Parathyroid adenoma (tissue), 2 donors: ENCODE measurements at regions not wholly inside any gene's neighbourhood (a gene's known extent, or its start where the extent isn't known, plus 50 kb on each side); places are given as distances from the start of the nearest gene placed in this dataset.

Experiments used
- H2AFZ ChIP-seq: fragments of 300-600 bp; sonication (generic); one replicate; pipeline ENCODE4 v1.7.0; 2017; ENCODE audit warnings: antibody characterized with exemption, mild to moderate bottlenecking
- H3K27ac ChIP-seq: fragments of 300-600 bp; sonication (generic); one replicate; pipeline ENCODE4 v1.7.0; 2017
- H3K27me3 ChIP-seq: fragments of 300-600 bp; sonication (generic); one replicate; pipeline ENCODE4 v1.7.0; 2017; ENCODE audit warnings: low read length; ENCODE audit not compliant: control insufficient read depth, insufficient read depth
- H3K36me3 ChIP-seq: fragments of 300-600 bp; sonication (generic); one replicate; pipeline ENCODE4 v1.7.0; 2017; ENCODE audit warnings: low read length; ENCODE audit not compliant: control insufficient read depth, insufficient read depth
- H3K4me1 ChIP-seq: fragments of 300-600 bp; sonication (generic); one replicate; pipeline ENCODE4 v1.7.0; 2017; ENCODE audit warnings: control low read depth
- H3K4me2 ChIP-seq: fragments of 300-600 bp; sonication (generic); one replicate; pipeline ENCODE4 v1.7.0; 2017; ENCODE audit warnings: low read length
- H3K4me3 ChIP-seq: fragments of 300-600 bp; sonication (generic); one replicate; pipeline ENCODE4 v1.7.0; 2017; ENCODE audit warnings: low read depth, low read length
- H3K79me2 ChIP-seq: fragments of 300-600 bp; sonication (generic); one replicate; pipeline ENCODE4 v1.7.0; 2017; ENCODE audit warnings: control low read depth
- H3K9ac ChIP-seq: fragments of 300-600 bp; sonication (generic); one replicate; pipeline ENCODE4 v1.7.0; 2017; ENCODE audit warnings: mild to moderate bottlenecking
- H3K9me3 ChIP-seq: fragments of 300-600 bp; sonication (generic); one replicate; pipeline ENCODE4 v1.7.0; 2017; ENCODE audit warnings: low read length; ENCODE audit not compliant: control insufficient read depth
- TF ChIP-seq, protein P1 (sequence below): fragments of 300-600 bp; sonication (generic); IDR thresholded peaks from one replicate; pipeline ENCODE4 v1.7.0; 2017; ENCODE audit warnings: antibody characterized with exemption, mild to moderate bottlenecking
- donor health status: primary hyperparathyroidism.

DNA sequence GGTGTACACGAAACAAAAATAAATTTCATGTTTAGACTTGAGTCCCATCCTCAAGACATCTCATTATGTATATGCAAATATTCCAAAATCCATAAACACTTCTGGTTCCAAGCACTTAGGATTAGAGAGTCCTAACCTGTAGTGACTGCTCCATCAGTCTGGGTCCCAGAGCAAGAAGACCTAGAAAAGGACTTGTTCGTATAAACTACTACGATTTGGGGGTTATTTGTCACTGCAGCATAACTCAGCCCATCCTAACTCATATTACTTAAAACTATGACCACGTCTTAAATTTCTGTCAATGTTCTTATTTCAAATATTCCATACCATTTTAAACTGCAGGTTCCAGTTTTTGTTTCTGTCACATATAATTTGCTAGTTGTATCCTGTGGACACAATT lies 463.0 kb downstream of the AGTPBP1 start:
- H3K36me3 ChIP-seq: no peaks in the 10 kb centered on the region
- TF ChIP-seq, protein P1, sequence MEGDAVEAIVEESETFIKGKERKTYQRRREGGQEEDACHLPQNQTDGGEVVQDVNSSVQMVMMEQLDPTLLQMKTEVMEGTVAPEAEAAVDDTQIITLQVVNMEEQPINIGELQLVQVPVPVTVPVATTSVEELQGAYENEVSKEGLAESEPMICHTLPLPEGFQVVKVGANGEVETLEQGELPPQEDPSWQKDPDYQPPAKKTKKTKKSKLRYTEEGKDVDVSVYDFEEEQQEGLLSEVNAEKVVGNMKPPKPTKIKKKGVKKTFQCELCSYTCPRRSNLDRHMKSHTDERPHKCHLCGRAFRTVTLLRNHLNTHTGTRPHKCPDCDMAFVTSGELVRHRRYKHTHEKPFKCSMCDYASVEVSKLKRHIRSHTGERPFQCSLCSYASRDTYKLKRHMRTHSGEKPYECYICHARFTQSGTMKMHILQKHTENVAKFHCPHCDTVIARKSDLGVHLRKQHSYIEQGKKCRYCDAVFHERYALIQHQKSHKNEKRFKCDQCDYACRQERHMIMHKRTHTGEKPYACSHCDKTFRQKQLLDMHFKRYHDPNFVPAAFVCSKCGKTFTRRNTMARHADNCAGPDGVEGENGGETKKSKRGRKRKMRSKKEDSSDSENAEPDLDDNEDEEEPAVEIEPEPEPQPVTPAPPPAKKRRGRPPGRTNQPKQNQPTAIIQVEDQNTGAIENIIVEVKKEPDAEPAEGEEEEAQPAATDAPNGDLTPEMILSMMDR: no peak
- H3K79me2 ChIP-seq: no peaks in the 10 kb centered on the region
- H3K9me3 ChIP-seq: no peaks in the 10 kb centered on the region
- H3K4me3 ChIP-seq: no peak overlapping the region
- H3K4me2 ChIP-seq: no peak overlapping the region
- H3K9ac ChIP-seq: no peak overlapping the region
- H3K4me1 ChIP-seq: no peaks in the 10 kb centered on the region
- H2AFZ ChIP-seq: no peak overlapping the region
- H3K27me3 ChIP-seq: peaks cover 3% of the 10 kb centered on the region
- H3K27ac ChIP-seq: no peak overlapping the region

DNA sequence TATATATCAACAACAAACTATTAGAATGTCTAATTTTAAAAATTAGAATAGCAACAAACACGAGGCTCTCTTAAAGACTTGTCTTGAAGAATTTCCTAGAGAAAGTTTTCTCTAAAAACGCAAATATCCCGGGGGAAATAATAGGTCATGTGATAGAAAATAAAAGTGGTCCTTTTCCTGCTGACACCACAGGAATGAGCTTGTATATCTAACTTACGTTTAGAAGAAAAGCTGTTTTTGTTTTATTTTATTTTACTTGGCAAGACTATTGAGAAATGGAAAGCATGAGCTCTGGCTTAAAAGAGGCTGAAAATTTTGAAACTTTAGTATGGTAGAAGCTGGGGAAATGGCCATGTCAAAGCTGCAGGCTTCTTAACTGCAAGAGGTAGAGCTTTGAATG lies 465.0 kb downstream of the AGTPBP1 start:
- no peak overlapping the region for H3K4me2 ChIP-seq
- H3K36me3 ChIP-seq: no peaks in the 10 kb centered on the region
- TF ChIP-seq, protein P1: no peak
- no peak overlapping the region for H2AFZ ChIP-seq
- H3K9me3 ChIP-seq: no peaks in the 10 kb centered on the region
- no peaks in the 10 kb centered on the region for H3K4me1 ChIP-seq
- no peaks in the 10 kb centered on the region for H3K79me2 ChIP-seq
- H3K27me3 ChIP-seq: peaks cover 3% of the 10 kb centered on the region
- no peak overlapping the region for H3K9ac ChIP-seq
- no peak overlapping the region for H3K4me3 ChIP-seq
- no peak overlapping the region for H3K27ac ChIP-seq

DNA sequence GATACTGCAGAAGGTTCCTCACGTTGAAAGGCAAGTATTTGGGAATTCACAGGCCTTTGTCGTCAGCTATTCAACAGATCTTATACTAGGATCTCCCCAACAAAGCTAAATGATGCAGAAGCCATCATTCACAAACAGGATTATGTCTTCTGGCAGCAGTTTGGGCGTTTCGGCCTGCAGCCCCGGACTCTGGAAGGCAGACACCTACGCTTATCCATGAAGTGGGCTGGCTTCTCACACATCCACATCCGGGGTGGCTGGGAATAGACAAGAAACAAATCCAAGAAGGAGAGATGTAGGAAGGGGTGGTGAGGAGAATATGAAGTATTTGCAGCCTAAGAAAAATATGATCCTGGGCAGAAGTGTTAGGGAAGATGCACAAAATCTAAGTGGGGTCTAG lies 471.9 kb downstream of the AGTPBP1 start:
- Histone ChIP-seq H3K27me3 (no peaks in the 10 kb centered on the region), H3K27ac (no peak overlapping the region), H3K9me3 (no peaks in the 10 kb centered on the region), H3K4me1 (no peaks in the 10 kb centered on the region), H3K4me3 (no peak overlapping the region), H3K9ac (no peak overlapping the region), H3K79me2 (no peaks in the 10 kb centered on the region), H3K4me2 (no peak overlapping the region), H3K36me3 (no peaks in the 10 kb centered on the region), H2AFZ (no peak overlapping the region)
- TF ChIP-seq, protein P1: no peak

DNA sequence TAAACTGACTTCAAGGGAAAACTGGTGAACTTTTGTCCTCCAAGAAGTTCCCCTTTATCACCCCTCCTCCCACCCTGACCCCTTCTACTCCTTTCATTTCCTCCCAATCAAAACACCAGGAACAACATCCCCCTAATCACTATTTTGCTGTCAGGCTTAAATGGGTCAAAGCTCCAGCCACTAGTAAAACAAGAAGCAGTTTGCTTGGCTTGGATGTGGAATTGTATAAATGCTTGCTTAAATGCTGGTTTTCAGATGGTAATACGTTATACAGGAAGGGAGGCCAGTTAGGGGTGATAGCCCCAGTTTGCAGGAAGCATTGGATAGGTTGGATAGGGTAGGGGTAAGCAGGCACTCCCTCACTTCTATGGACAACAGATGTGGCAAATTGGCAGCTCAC lies 473.6 kb downstream of the AGTPBP1 start:
- no peak overlapping the region for H2AFZ ChIP-seq
- H3K9ac ChIP-seq: no peak overlapping the region
- H3K4me1 ChIP-seq: no peaks in the 10 kb centered on the region
- TF ChIP-seq, protein P1: no peak
- no peaks in the 10 kb centered on the region for H3K27me3 ChIP-seq
- no peak overlapping the region for H3K4me2 ChIP-seq
- no peaks in the 10 kb centered on the region for H3K9me3 ChIP-seq
- H3K36me3 ChIP-seq: no peaks in the 10 kb centered on the region
- H3K79me2 ChIP-seq: no peaks in the 10 kb centered on the region
- no peak overlapping the region for H3K4me3 ChIP-seq
- H3K27ac ChIP-seq: no peak overlapping the region

DNA sequence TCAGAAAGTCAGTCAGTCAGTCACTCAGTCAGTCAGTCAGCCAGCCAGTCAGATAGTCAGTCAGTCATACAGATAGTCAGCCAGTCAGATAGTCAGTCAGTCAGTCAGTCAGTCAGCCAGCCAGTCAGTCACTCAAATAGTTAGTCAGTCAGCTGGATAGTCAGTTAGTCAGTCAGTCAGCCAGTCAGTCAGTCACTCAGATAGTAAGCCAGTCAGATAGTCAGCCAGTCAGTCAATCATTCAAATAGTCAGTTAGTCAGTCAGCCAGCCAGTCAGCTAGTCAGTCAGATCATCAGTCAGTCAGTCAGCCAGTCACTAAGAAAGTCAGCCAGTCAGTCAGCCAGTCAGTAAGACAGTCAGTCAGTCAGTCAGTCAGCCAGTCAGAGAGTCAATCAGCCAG lies 477.1 kb downstream of the AGTPBP1 start:
- TF ChIP-seq, protein P1: no peak

More for the DNA sequence above, 477.1 kb downstream of the AGTPBP1 start:
- H3K4me2 ChIP-seq: no peak overlapping the region
- H2AFZ ChIP-seq: no peak overlapping the region
- no peak overlapping the region for H3K9ac ChIP-seq
- no peaks in the 10 kb centered on the region for H3K9me3 ChIP-seq
- no peaks in the 10 kb centered on the region for H3K27me3 ChIP-seq
- H3K4me3 ChIP-seq: no peak overlapping the region
- no peak overlapping the region for H3K27ac ChIP-seq
- H3K36me3 ChIP-seq: no peaks in the 10 kb centered on the region
- H3K4me1 ChIP-seq: no peaks in the 10 kb centered on the region
- no peaks in the 10 kb centered on the region for H3K79me2 ChIP-seq
